ENCODE measurements at regions not wholly inside any gene's neighbourhood (a gene's known extent, or its start where the extent isn't known, plus 50 kb on each side); places are given as distances from the start of the nearest gene placed in this dataset.
"Not testable (repeated sequence)": the region's sequence is repeated elsewhere in the genome, so short reads cannot be mapped to it uniquely, and the experiment has no call there.

GRCh38 chrX:69060631-69061408 lies 104.4 kb downstream of the PJA1 start:
- DNase-seq: no peak

- DNase-seq: no peak
Measured at GRCh38 chrX:69055193-69055592, 110.1 kb downstream of the PJA1 start.

GRCh38 chrX:69054497-69054896 lies 110.8 kb downstream of the PJA1 start:
- DNase-seq: not testable (repeated sequence)

GRCh38 chrX:69051901-69052300 lies 113.4 kb downstream of the PJA1 start:
- no peak for DNase-seq

GRCh38 chrX:69050051-69050765 lies 115.0 kb downstream of the PJA1 start:
- DNase-seq: no peak

GRCh38 chrX:69046996-69047490 lies 118.2 kb downstream of the PJA1 start:
- DNase-seq: no peak

- DNase-seq: no peak
Measured at GRCh38 chrX:69045616-69046345, 119.5 kb downstream of the PJA1 start.

- DNase-seq: no peak
Measured at GRCh38 chrX:69038816-69039215, 126.4 kb downstream of the PJA1 start.

- DNase-seq: no peak
Measured at GRCh38 chrX:69038188-69038587, 127.1 kb downstream of the PJA1 start.

- DNase-seq: no peak
Measured at GRCh38 chrX:69037786-69038185, 127.5 kb downstream of the PJA1 start.

GRCh38 chrX:69036674-69037573 lies 128.3 kb downstream of the PJA1 start:
- no peak for DNase-seq

GRCh38 chrX:69034451-69034850 lies 130.8 kb downstream of the PJA1 start:
- DNase-seq: no peak

- DNase-seq: no peak
Measured at GRCh38 chrX:69033936-69034335, 131.3 kb downstream of the PJA1 start.

- no peak for DNase-seq
Measured at GRCh38 chrX:69032601-69033000, 132.7 kb downstream of the PJA1 start.

- no peak for DNase-seq
Measured at GRCh38 chrX:69031971-69032391, 133.3 kb downstream of the PJA1 start.

GRCh38 chrX:69031181-69031580 lies 134.1 kb downstream of the PJA1 start:
- DNase-seq: no peak

GRCh38 chrX:69029771-69030170 lies 135.5 kb downstream of the PJA1 start:
- no peak for DNase-seq

- DNase-seq: no peak
Measured at GRCh38 chrX:69028761-69029120, 136.5 kb downstream of the PJA1 start.

- no peak for DNase-seq
Measured at GRCh38 chrX:69028006-69028760, 137.1 kb downstream of the PJA1 start.

- no peak for DNase-seq
Measured at GRCh38 chrX:69027181-69028005, 137.9 kb downstream of the PJA1 start.

GRCh38 chrX:69025802-69026301 lies 139.4 kb downstream of the PJA1 start:
- DNase-seq: no peak

All from activated CD4-positive, alpha-beta T cell treated with anti-CD3 and anti-CD28 coated beads for 4 hours (primary cell).